Peyer's patch (tissue), 4 donors: ENCODE measurements at regions not wholly inside any gene's neighbourhood (a gene's known extent, or its start where the extent isn't known, plus 50 kb on each side); places are given as distances from the start of the nearest gene placed in this dataset.

ENCODE experiments used
- POLR2A ChIP-seq, 2 donors: fragments of 450-650 bp; IDR thresholded peaks; one replicate each; pipeline ENCODE4 v1.5.1; 2017; ENCODE audit warnings: antibody characterized with exemption in 2 of 2, mild to moderate bottlenecking in 2 of 2, moderate library complexity in 2 of 2
- TF ChIP-seq, protein P1 (sequence below), 6 experiments: fragments of 450-650 bp in 4 of 6; fragments of 200-600 bp in 2 of 6; sonication (generic) in 1 of 6; IDR thresholded peaks; one replicate each; pipeline ENCODE4 v1.5.1; 2017 to 2019; ENCODE audit warnings: antibody characterized with exemption in 6 of 6, mild to moderate bottlenecking in 3 of 6, moderate library complexity in 1 of 6

DNA sequence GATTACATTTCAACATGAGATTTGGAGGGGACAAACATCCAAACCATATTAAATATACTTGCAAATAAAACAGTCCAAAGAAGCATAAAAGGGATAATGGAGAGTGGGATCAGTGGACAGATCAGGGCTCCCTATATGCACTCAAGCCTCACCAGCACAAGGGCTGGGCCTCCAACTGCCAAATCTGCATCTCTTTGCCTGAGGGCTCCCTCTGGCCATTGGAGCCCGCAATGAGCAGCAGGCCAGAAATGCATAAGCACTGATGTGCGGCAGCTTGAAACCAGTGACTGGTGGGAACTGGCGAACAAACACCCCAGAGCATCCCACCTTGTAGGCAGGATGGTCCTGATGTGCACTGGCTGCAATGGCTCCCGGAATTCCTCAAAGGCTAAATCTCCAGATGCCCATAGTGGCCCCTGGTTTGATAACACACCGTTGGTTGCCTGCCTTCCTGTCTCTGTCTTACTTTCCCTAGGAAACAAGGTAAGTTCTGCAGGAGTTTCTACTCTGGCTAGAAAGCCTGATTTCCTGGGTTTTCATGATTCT, 55.9 kb upstream of the POMGNT2 start:
- TF ChIP-seq, protein P1, sequence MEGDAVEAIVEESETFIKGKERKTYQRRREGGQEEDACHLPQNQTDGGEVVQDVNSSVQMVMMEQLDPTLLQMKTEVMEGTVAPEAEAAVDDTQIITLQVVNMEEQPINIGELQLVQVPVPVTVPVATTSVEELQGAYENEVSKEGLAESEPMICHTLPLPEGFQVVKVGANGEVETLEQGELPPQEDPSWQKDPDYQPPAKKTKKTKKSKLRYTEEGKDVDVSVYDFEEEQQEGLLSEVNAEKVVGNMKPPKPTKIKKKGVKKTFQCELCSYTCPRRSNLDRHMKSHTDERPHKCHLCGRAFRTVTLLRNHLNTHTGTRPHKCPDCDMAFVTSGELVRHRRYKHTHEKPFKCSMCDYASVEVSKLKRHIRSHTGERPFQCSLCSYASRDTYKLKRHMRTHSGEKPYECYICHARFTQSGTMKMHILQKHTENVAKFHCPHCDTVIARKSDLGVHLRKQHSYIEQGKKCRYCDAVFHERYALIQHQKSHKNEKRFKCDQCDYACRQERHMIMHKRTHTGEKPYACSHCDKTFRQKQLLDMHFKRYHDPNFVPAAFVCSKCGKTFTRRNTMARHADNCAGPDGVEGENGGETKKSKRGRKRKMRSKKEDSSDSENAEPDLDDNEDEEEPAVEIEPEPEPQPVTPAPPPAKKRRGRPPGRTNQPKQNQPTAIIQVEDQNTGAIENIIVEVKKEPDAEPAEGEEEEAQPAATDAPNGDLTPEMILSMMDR (IDR thresholded peaks at IDR 0.05) = no peak
- no peak for TF ChIP-seq POLR2A (IDR thresholded peaks at IDR 0.05)
